HL-60 (cell line): ENCODE measurements at regions not wholly inside any gene's neighbourhood (a gene's known extent, or its start where the extent isn't known, plus 50 kb on each side); places are given as distances from the start of the nearest gene placed in this dataset.

Experiments used
- CTCF ChIP-seq: IDR thresholded peaks from one replicate; pipeline ENCODE4 v1.5.1; 2011; ENCODE audit warnings: low read length, control low read depth, inconsistent platforms; ENCODE audit not compliant: insufficient read depth
- POLR2AphosphoS5 ChIP-seq: IDR thresholded peaks from 2 replicates; pipeline ENCODE4 v1.6.1; 2012; ENCODE audit warnings: low read depth
- REST ChIP-seq: IDR thresholded peaks from 2 replicates; pipeline ENCODE4 v1.6.1; 2012; ENCODE audit warnings: low read depth; ENCODE audit not compliant: insufficient replicate concordance
- SPI1 ChIP-seq: IDR thresholded peaks from 2 replicates; pipeline ENCODE4 v1.6.1; 2012; ENCODE audit warnings: low read depth, mild to moderate bottlenecking, borderline replicate concordance

GRCh38 chr4:153909672-153910071, 120.8 kb upstream of the SFRP2 start:
- TF ChIP-seq REST (no peak), CTCF (no peak), POLR2AphosphoS5 (no peak), SPI1 (no peak)
